Keratinocyte (primary cell): ENCODE measurements at regions not wholly inside any gene's neighbourhood (a gene's known extent, or its start where the extent isn't known, plus 50 kb on each side); places are given as distances from the start of the nearest gene placed in this dataset.

Experiments used
- DNase-seq: peaks from one replicate; pipeline ENCODE4 v3.0.0-alpha.2; 2011; ENCODE audit warnings: low read depth, missing footprints, low spot score
- FAIRE-seq: peaks from 2 replicates; lab custom pipeline; 2011; peaks lifted over from hg19 to GRCh38; lab: Jason Lieb, UNC
- H2AFZ ChIP-seq: 2 replicates; pipeline ENCODE4 v1.6.0; 2012; ENCODE audit warnings: low read length, control low read depth, inconsistent platforms; ENCODE audit not compliant: control insufficient read depth
- H3K27ac ChIP-seq: 2 replicates; pipeline ENCODE4 v1.5.1; 2011; ENCODE audit warnings: low read length; ENCODE audit not compliant: control insufficient read depth, insufficient read depth
- H3K27me3 ChIP-seq: 3 replicates; pipeline ENCODE4 v1.6.0; 2011; ENCODE audit warnings: low read length; ENCODE audit not compliant: control insufficient read depth, insufficient read depth; ENCODE audit errors: extremely low read depth
- H3K36me3 ChIP-seq, 2 experiments: 2 replicates in 1 of 2; 3 replicates in 1 of 2; pipeline ENCODE4 v1.5.1; 2011; ENCODE audit warnings: low read length in 2 of 2, mild to moderate bottlenecking in 1 of 2; ENCODE audit not compliant: control insufficient read depth in 2 of 2, insufficient read depth in 2 of 2; ENCODE audit errors: extremely low read depth in 1 of 2
- H3K4me1 ChIP-seq: 3 replicates; pipeline ENCODE4 v1.5.1; 2011; ENCODE audit warnings: low read length; ENCODE audit not compliant: control insufficient read depth, insufficient read depth; ENCODE audit errors: extremely low read depth
- H3K4me2 ChIP-seq: 3 replicates; pipeline ENCODE4 v1.6.0; 2011; ENCODE audit warnings: low read depth, low read length; ENCODE audit not compliant: control insufficient read depth, insufficient read depth; ENCODE audit errors: extremely low read depth
- H3K4me3 ChIP-seq, 3 experiments: fragments of 200-600 bp in 1 of 3; sonication (generic) in 1 of 3; 2 replicates in 2 of 3; 3 replicates in 1 of 3; pipeline ENCODE4 v1.5.1; 2011 to 2016; ENCODE audit warnings: low read length in 3 of 3, mild to moderate bottlenecking in 3 of 3, control low read depth in 2 of 3, inconsistent platforms in 1 of 3, low read depth in 1 of 3, mixed read lengths in 1 of 3, mixed run types in 1 of 3, moderate library complexity in 1 of 3; ENCODE audit not compliant: control insufficient read depth in 2 of 3, insufficient read depth in 2 of 3; ENCODE audit errors: extremely low read depth in 1 of 3
- H3K79me2 ChIP-seq: 2 replicates; pipeline ENCODE4 v1.6.0; 2012; ENCODE audit warnings: low read length; ENCODE audit not compliant: control insufficient read depth, insufficient read depth
- H3K9ac ChIP-seq: 3 replicates; pipeline ENCODE4 v1.6.0; 2011; ENCODE audit warnings: low read length; ENCODE audit not compliant: control insufficient read depth, insufficient read depth; ENCODE audit errors: extremely low read depth
- H3K9me1 ChIP-seq: 3 replicates; pipeline ENCODE4 v1.6.0; 2011; ENCODE audit warnings: low read length; ENCODE audit not compliant: control insufficient read depth, insufficient read depth; ENCODE audit errors: extremely low read depth
- H3K9me3 ChIP-seq: 2 replicates; pipeline ENCODE4 v1.5.1; 2012; ENCODE audit warnings: low read depth, low read length; ENCODE audit not compliant: control insufficient read depth
- H4K20me1 ChIP-seq: 3 replicates; pipeline ENCODE4 v1.6.0; 2011; ENCODE audit warnings: low read length; ENCODE audit not compliant: control insufficient read depth, insufficient read depth; ENCODE audit errors: extremely low read depth
- CTCF ChIP-seq, 3 experiments: IDR thresholded peaks in 1 of 3; conservative IDR thresholded peaks in 1 of 3; optimal IDR thresholded peaks in 1 of 3; 2 replicates in 2 of 3; 3 replicates in 1 of 3; pipeline versions ENCODE3 to v1.5.1; 2011; ENCODE audit warnings: low read length in 3 of 3, mild to moderate bottlenecking in 3 of 3, moderate library complexity in 2 of 3, control low read depth in 1 of 3, inconsistent platforms in 1 of 3; ENCODE audit not compliant: insufficient read depth in 2 of 3; ENCODE audit errors: extremely low read depth in 1 of 3
- EZH2 ChIP-seq: IDR thresholded peaks from one replicate; pipeline ENCODE4 v1.6.1; 2012; ENCODE audit warnings: inconsistent platforms, mild to moderate bottlenecking, low read length, moderate library complexity
- dilution Hi-C: fragments of 300-500 bp; cut with MboI; formaldehyde crosslinking; loops from one replicate; pipeline ENCODE4 v1.7.0; 2020; ENCODE audit warnings: low sequenced_read_pairs; ENCODE audit not compliant: extremely low pct_ligation_motif_present

DNA sequence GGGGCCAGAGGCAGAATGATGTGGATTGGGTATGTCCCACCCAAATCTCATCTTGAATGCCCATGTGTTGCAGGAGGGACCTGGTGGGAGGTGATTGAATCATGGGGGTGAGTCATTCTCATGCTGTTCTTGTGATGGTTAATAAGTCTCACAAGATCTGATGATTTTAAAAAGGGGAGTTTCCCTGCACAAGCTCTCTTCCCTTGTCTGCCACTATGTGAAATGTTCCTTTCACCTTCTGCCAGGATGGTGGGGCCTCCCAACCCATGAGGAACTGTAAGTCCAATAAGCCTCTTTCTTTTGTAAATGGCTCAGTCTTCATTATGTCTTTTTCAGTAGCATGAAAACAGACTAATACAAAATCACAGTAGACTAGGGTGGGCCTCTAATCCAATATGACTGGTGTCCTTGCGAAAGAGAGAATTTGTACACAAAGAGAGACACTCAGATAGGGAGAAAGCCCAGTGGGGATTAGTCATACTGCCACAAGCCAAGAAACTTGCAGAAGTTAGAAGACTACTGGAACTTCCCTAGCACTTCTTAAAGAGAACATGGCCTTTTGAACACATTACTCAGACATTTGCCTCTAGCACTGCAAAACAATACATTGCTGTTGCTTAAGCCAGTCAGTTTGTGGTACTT is 68.4 kb downstream of the ANXA1 start:
- H3K27ac ChIP-seq: peak overlapping the region; percentile 24

GRCh38 chr9:73223594-73223993 is 71.9 kb downstream of the ANXA1 start:
- FAIRE-seq: no peak
- dilution Hi-C loops: no loop called here
- TF ChIP-seq EZH2 (no peak), CTCF (optimal IDR thresholded peaks at IDR 0.05 in 1 of 3, IDR thresholded peaks at IDR 0.05 in 1 of 3, conservative IDR thresholded peaks at IDR 0.05 in 1 of 3; ENCODE audit: extremely low read depth in 1 of 3, insufficient read depth in 2 of 3, low read length in 3 of 3) (no peak)

More for the DNA sequence above, 68.4 kb downstream of the ANXA1 start:
- Histone ChIP-seq H3K27me3 (peaks cover 4% of the 10 kb centered on the region), H3K9me1 (no peaks in the 10 kb centered on the region), H3K4me3 (no peak overlapping the region), H3K79me2 (no peaks in the 10 kb centered on the region), H2AFZ (no peak overlapping the region), H3K4me1 (peaks cover 4% of the 10 kb centered on the region), H3K9ac (no peak overlapping the region), H3K36me3 (no peaks in the 10 kb centered on the region), H3K4me2 (no peak overlapping the region), H4K20me1 (no peaks in the 10 kb centered on the region), H3K9me3 (no peaks in the 10 kb centered on the region)
- dilution Hi-C loops: no loop called here
- peak; percentile 79 for FAIRE-seq
- DNase-seq: peak; percentile 46
- TF ChIP-seq CTCF (optimal IDR thresholded peaks at IDR 0.05 in 1 of 3, IDR thresholded peaks at IDR 0.05 in 1 of 3, conservative IDR thresholded peaks at IDR 0.05 in 1 of 3; ENCODE audit: extremely low read depth in 1 of 3, insufficient read depth in 2 of 3, low read length in 3 of 3): no peak
- TF ChIP-seq EZH2: no peak

More at GRCh38 chr9:73223594-73223993, 71.9 kb downstream of the ANXA1 start:
- peaks cover 4% of the 10 kb centered on the region for H3K27me3 ChIP-seq
- H3K4me1 ChIP-seq: peaks cover 4% of the 10 kb centered on the region
- DNase-seq: no peak
- H3K36me3 ChIP-seq: no peaks in the 10 kb centered on the region
- no peak overlapping the region for H3K9ac ChIP-seq
- no peak overlapping the region for H3K4me3 ChIP-seq
- H3K9me1 ChIP-seq: no peaks in the 10 kb centered on the region
- no peak overlapping the region for H3K27ac ChIP-seq
- H4K20me1 ChIP-seq: no peaks in the 10 kb centered on the region
- H3K9me3 ChIP-seq: no peaks in the 10 kb centered on the region
- no peak overlapping the region for H2AFZ ChIP-seq
- no peaks in the 10 kb centered on the region for H3K79me2 ChIP-seq
- no peak overlapping the region for H3K4me2 ChIP-seq
